ENCODE measurements at regions not wholly inside any gene's neighbourhood (a gene's known extent, or its start where the extent isn't known, plus 50 kb on each side); places are given as distances from the start of the nearest gene placed in this dataset.

DNA sequence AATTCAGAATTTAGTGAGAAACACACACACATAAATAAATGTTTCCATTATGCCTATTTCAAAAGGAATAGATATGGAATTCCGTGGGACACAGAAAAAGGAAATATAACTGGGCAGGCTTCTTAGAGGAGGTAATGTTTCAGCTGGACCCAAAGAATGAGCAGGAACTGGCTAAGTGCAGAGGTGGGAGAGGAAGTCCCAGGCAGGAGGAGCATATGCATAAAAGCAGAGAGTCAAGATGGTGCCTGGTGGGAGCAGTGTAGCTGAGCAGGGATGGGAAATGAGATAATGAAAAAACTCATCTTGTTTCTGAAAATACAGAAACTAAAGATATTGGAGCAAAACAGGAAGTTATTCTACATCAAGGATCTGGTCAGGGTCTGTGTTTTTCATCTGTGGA, 115.2 kb upstream of the MAGI3 start:
- TF ChIP-seq, protein P1, sequence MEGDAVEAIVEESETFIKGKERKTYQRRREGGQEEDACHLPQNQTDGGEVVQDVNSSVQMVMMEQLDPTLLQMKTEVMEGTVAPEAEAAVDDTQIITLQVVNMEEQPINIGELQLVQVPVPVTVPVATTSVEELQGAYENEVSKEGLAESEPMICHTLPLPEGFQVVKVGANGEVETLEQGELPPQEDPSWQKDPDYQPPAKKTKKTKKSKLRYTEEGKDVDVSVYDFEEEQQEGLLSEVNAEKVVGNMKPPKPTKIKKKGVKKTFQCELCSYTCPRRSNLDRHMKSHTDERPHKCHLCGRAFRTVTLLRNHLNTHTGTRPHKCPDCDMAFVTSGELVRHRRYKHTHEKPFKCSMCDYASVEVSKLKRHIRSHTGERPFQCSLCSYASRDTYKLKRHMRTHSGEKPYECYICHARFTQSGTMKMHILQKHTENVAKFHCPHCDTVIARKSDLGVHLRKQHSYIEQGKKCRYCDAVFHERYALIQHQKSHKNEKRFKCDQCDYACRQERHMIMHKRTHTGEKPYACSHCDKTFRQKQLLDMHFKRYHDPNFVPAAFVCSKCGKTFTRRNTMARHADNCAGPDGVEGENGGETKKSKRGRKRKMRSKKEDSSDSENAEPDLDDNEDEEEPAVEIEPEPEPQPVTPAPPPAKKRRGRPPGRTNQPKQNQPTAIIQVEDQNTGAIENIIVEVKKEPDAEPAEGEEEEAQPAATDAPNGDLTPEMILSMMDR (IDR thresholded peaks at IDR 0.05; ENCODE audit: low read length): no peak
- no peak for TF ChIP-seq EZH2 (IDR thresholded peaks at IDR 0.05; ENCODE audit: borderline replicate concordance, low read length)

Data from OCI-LY1 (cell line).